Gastroesophageal sphincter (tissue), 3 donors: ENCODE measurements at regions not wholly inside any gene's neighbourhood (a gene's known extent, or its start where the extent isn't known, plus 50 kb on each side); places are given as distances from the start of the nearest gene placed in this dataset.

Experiments used
- EP300 ChIP-seq: sonication (generic); formaldehyde crosslinking; IDR thresholded peaks from one replicate; pipeline ENCODE4 v1.6.1; 2017; ENCODE audit warnings: antibody characterized with exemption, mild to moderate bottlenecking
- POLR2A ChIP-seq, 2 donors: fragments of 450-650 bp; IDR thresholded peaks; one replicate each; pipeline ENCODE4 v1.6.1; 2017; ENCODE audit warnings: antibody characterized with exemption in 2 of 2, mild to moderate bottlenecking in 2 of 2, moderate library complexity in 1 of 2
- POLR2AphosphoS5 ChIP-seq: sonication (generic); formaldehyde crosslinking; IDR thresholded peaks from one replicate; pipeline ENCODE4 v1.6.1; 2017; ENCODE audit warnings: antibody characterized with exemption
- TF ChIP-seq, protein P1 (sequence below), 4 experiments: fragments of 200-600 bp in 2 of 4; fragments of 450-650 bp in 2 of 4; sonication (generic) in 1 of 4; IDR thresholded peaks; one replicate each; pipeline ENCODE4 v1.5.1; 2017 to 2019; ENCODE audit warnings: antibody characterized with exemption in 4 of 4, mild to moderate bottlenecking in 2 of 4, moderate library complexity in 2 of 4

DNA sequence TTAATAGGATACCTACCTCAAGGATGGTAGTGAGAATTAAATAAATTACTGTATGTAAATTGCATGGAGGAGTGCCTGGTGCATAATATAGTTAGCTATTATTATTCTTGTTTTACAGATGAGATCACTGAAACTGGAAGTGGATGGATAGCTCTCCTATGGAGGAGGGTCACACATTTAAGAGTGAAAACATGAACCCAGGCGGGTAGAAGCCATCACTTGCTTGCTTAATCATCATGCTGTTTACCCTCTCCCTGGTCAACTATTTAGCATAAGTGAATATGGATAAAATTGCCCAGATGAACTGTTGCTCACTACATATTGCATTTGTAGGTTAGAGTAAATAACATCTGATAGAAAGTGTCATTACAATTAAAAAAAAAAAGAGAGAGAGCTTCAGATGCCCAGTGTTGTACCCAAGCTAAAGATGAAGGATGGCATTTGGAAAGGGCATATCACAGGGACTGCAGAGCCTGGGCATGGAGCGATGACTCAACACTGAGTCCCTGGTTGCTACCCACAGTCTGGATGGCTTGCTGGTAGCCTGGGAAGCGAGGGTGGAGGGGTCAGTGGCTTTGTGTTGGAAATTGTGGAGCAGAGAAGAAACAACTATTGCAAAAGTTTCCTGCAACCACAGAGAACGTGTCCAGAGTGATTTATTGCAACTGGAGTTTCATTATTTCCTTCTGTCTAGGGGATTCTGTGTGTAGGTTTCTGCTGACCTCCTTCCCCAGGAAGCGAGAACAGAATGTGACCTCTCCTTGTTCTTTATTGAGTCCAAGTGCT is 414.4 kb downstream of the SHISA9 start:
- TF ChIP-seq POLR2A (IDR thresholded peaks at IDR 0.05) (no peak), EP300 (no peak), POLR2AphosphoS5 (no peak)
- TF ChIP-seq, protein P1, sequence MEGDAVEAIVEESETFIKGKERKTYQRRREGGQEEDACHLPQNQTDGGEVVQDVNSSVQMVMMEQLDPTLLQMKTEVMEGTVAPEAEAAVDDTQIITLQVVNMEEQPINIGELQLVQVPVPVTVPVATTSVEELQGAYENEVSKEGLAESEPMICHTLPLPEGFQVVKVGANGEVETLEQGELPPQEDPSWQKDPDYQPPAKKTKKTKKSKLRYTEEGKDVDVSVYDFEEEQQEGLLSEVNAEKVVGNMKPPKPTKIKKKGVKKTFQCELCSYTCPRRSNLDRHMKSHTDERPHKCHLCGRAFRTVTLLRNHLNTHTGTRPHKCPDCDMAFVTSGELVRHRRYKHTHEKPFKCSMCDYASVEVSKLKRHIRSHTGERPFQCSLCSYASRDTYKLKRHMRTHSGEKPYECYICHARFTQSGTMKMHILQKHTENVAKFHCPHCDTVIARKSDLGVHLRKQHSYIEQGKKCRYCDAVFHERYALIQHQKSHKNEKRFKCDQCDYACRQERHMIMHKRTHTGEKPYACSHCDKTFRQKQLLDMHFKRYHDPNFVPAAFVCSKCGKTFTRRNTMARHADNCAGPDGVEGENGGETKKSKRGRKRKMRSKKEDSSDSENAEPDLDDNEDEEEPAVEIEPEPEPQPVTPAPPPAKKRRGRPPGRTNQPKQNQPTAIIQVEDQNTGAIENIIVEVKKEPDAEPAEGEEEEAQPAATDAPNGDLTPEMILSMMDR (IDR thresholded peaks at IDR 0.05) = no peak
